PC-3 (cell line): ENCODE measurements at regions not wholly inside any gene's neighbourhood (a gene's known extent, or its start where the extent isn't known, plus 50 kb on each side); places are given as distances from the start of the nearest gene placed in this dataset.
A peak's percentile ranks its signal among the peaks of the same experiment; 100 is the strongest.

Source experiments
- ATAC-seq: fragments of 200-7000 bp; cut with Tn5 transposase; 2 replicates; pipeline ENCODE4 v1.9.1; 2020; ENCODE audit warnings: mild to moderate bottlenecking, moderate library complexity
- BruUV-seq: library from RNA; stranded (reverse); fragments of 400-500 nt; replicated peaks from 2 replicates; lab custom pipeline; 2021; lab: Mats Ljungman, UMichigan
- CTCF ChIA-PET: fragments of 300-600 bp; sonication (Branson Sonifier 250); formaldehyde crosslinking; loops from one replicate; lab custom pipeline; 2022; ENCODE audit warnings: antibody characterized with exemption; lab: Charles Lee
- POLR2A ChIA-PET: fragments of 300-600 bp; sonication (Branson Sonifier 250); formaldehyde crosslinking; loops from one replicate; lab custom pipeline; 2022; ENCODE audit warnings: antibody characterized with exemption; ENCODE audit not compliant: unreplicated experiment; lab: Charles Lee
- DNase-seq: peaks from one replicate; pipeline ENCODE4 v3.0.0-alpha.2; 2015
- H2AFZ ChIP-seq: fragments of 300-600 bp; sonication (generic); 2 replicates; pipeline ENCODE4 v1.6.0; 2016; ENCODE audit warnings: antibody characterized with exemption, low read length
- H3F3A ChIP-seq: fragments of 300-600 bp; sonication (generic); one replicate; pipeline ENCODE4 v1.6.0; 2017; ENCODE audit warnings: antibody characterized with exemption, low read length, control low read depth, mild to moderate bottlenecking; ENCODE audit not compliant: unreplicated experiment
- H3K27ac ChIP-seq: fragments of 300-600 bp; sonication (generic); 2 replicates; pipeline ENCODE4 v1.5.1; 2016; ENCODE audit warnings: mild to moderate bottlenecking, low read length
- H3K27me3 ChIP-seq: fragments of 300-600 bp; sonication (generic); 2 replicates; pipeline ENCODE4 v1.6.1; 2016; ENCODE audit warnings: low read length, mixed read lengths
- H3K36me3 ChIP-seq: fragments of 300-600 bp; sonication (generic); 2 replicates; pipeline ENCODE4 v1.6.1; 2016; ENCODE audit warnings: low read depth, mixed run types, low read length, mixed read lengths
- H3K4me1 ChIP-seq: fragments of 300-600 bp; sonication (generic); 2 replicates; pipeline ENCODE4 v1.5.1; 2016; ENCODE audit warnings: low read length; ENCODE audit not compliant: insufficient read depth
- H3K4me2 ChIP-seq: fragments of 300-600 bp; sonication (generic); 2 replicates; pipeline ENCODE4 v1.6.0; 2016; ENCODE audit warnings: low read length
- H3K4me3 ChIP-seq: fragments of 300-600 bp; sonication (generic); 2 replicates; pipeline ENCODE4 v1.5.1; 2016; ENCODE audit warnings: mild to moderate bottlenecking, low read length, mixed read lengths
- H3K79me2 ChIP-seq: fragments of 300-600 bp; sonication (generic); 2 replicates; pipeline ENCODE4 v1.6.1; 2017; ENCODE audit warnings: low read length, mixed read lengths
- H3K9ac ChIP-seq: fragments of 300-600 bp; sonication (generic); 2 replicates; pipeline ENCODE4 v1.6.0; 2016; ENCODE audit warnings: mild to moderate bottlenecking, low read length
- H3K9me2 ChIP-seq: fragments of 300-600 bp; sonication (generic); replicated peaks from 2 replicates; pipeline ENCODE4 v1.6.1; 2016; ENCODE audit warnings: mixed run types, low read length, mixed read lengths
- H3K9me3 ChIP-seq: fragments of 300-600 bp; sonication (generic); 2 replicates; pipeline ENCODE4 v1.6.1; 2016; ENCODE audit warnings: low read length, mixed read lengths
- H4K20me1 ChIP-seq: fragments of 300-600 bp; sonication (generic); 2 replicates; pipeline ENCODE4 v1.6.1; 2016; ENCODE audit warnings: low read length, mixed read lengths
- CTCF ChIP-seq: fragments of 300-600 bp; sonication (generic); conservative IDR thresholded peaks from 2 replicates; pipeline ENCODE4 v1.5.1; 2017; ENCODE audit warnings: antibody characterized with exemption, low read depth, mild to moderate bottlenecking, low read length
- EZH2 ChIP-seq: fragments of 300-600 bp; sonication (generic); IDR thresholded peaks from one replicate; pipeline ENCODE4 v1.6.1; 2017; ENCODE audit warnings: antibody characterized with exemption, mild to moderate bottlenecking, low read length; ENCODE audit not compliant: unreplicated experiment
- EZH2phosphoT487 ChIP-seq: fragments of 300-600 bp; sonication (generic); IDR thresholded peaks from 2 replicates; pipeline ENCODE4 v1.6.1; 2018; ENCODE audit warnings: mild to moderate bottlenecking, antibody characterized with exemption, low read length, borderline replicate concordance
- intact Hi-C: fragments of 100-400 bp; cut with micrococcal nuclease; formaldehyde crosslinking; loops from 2 replicates; pipeline ENCODE4 v1.9.0; 2023

- Histone ChIP-seq H2AFZ (no peak overlapping the region), H3F3A (no peaks in the 10 kb centered on the region), H3K27me3 (no peaks in the 10 kb centered on the region), H3K79me2 (no peaks in the 10 kb centered on the region), H3K27ac (no peak overlapping the region), H4K20me1 (no peaks in the 10 kb centered on the region), H3K9ac (no peak overlapping the region), H3K9me2 (no peaks in the 10 kb centered on the region), H3K36me3 (no peaks in the 10 kb centered on the region), H3K4me2 (no peak overlapping the region), H3K9me3 (no peaks in the 10 kb centered on the region), H3K4me3 (no peak overlapping the region), H3K4me1 (peaks cover 22% of the 10 kb centered on the region)
- TF ChIP-seq CTCF, result no peak
- TF ChIP-seq EZH2phosphoT487, result no peak
- CTCF ChIA-PET, result no interaction called here
- ATAC-seq (no peak), DNase-seq (peak; percentile 25)
- intact Hi-C loops, result loop anchor here (5.0 to 10.0 kb wide), 2 partner anchors 307 to 415 kb away; no protein-coding TSS in a partner anchor
- POLR2A ChIA-PET, result no interaction called here
- BruUV-seq, result no TSS peak
Measured at GRCh38 chr3:99332276-99332675, 306.1 kb upstream of the COL8A1 start.

GRCh38 chr3:99330924-99331532 is 307.4 kb upstream of the COL8A1 start:
- H3K9me2 ChIP-seq, result no peaks in the 10 kb centered on the region
- H3K4me1 ChIP-seq, result peaks cover 22% of the 10 kb centered on the region
- no peak overlapping the region for H3K27ac ChIP-seq
- no peak overlapping the region for H2AFZ ChIP-seq
- ChIA-PET CTCF (interaction anchor here (0.6 kb wide), 1 partner anchor 306 kb away, joined by 5 read pairs; no protein-coding TSS in a partner anchor), POLR2A (interaction anchor here (0.5 to 0.6 kb wide), 2 partner anchors 307 to 1459 kb away, joined by 3 to 9 read pairs; partner anchors contain the start of gene COL8A1)
- H3K4me2 ChIP-seq, result peak overlapping the region; percentile 32; the same call in 1 of the 2 replicates
- intact Hi-C loops, result loop anchor here (2.0 to 10.0 kb wide), 4 partner anchors 80 to 416 kb away; no protein-coding TSS in a partner anchor
- DNase-seq, result peak; percentile 77
- no TSS peak for BruUV-seq
- H4K20me1 ChIP-seq, result no peaks in the 10 kb centered on the region
- no peaks in the 10 kb centered on the region for H3K27me3 ChIP-seq
- H3K9me3 ChIP-seq, result no peaks in the 10 kb centered on the region
- H3F3A ChIP-seq, result no peaks in the 10 kb centered on the region
- H3K9ac ChIP-seq, result no peak overlapping the region
- no peaks in the 10 kb centered on the region for H3K36me3 ChIP-seq
- TF ChIP-seq EZH2 (no peak), CTCF (no peak), EZH2phosphoT487 (no peak)
- peak; percentile 87 for ATAC-seq
- H3K4me3 ChIP-seq, result no peak overlapping the region
- H3K79me2 ChIP-seq, result no peaks in the 10 kb centered on the region

GRCh38 chr3:99330281-99330680 is 308.1 kb upstream of the COL8A1 start:
- TF ChIP-seq EZH2 (no peak), EZH2phosphoT487 (no peak), CTCF (no peak)
- peak; percentile 23 for ATAC-seq
- no peak overlapping the region for H3K27ac ChIP-seq
- no peaks in the 10 kb centered on the region for H3K36me3 ChIP-seq
- H3K4me2 ChIP-seq, result peak overlapping the region; percentile 32; the same call in 1 of the 2 replicates
- CTCF ChIA-PET, result no interaction called here
- POLR2A ChIA-PET, result interaction anchor here (0.5 to 0.8 kb wide), 3 partner anchors 84 to 308 kb away, joined by 3 to 9 read pairs (median 6); partner anchors contain the start of gene COL8A1
- H3K9me2 ChIP-seq, result no peaks in the 10 kb centered on the region
- no peak overlapping the region for H2AFZ ChIP-seq
- BruUV-seq, result no TSS peak
- H3K27me3 ChIP-seq, result no peaks in the 10 kb centered on the region
- H3K4me3 ChIP-seq, result no peak overlapping the region
- peak; percentile 31 for DNase-seq
- peaks cover 22% of the 10 kb centered on the region for H3K4me1 ChIP-seq
- H3F3A ChIP-seq, result no peaks in the 10 kb centered on the region
- intact Hi-C loops, result loop anchor here (2.0 to 10.0 kb wide), 4 partner anchors 79 to 417 kb away; no protein-coding TSS in a partner anchor
- H3K79me2 ChIP-seq, result no peaks in the 10 kb centered on the region
- no peaks in the 10 kb centered on the region for H4K20me1 ChIP-seq
- no peaks in the 10 kb centered on the region for H3K9me3 ChIP-seq
- H3K9ac ChIP-seq, result no peak overlapping the region
